Activated CD4-positive, alpha-beta T cell treated with anti-CD3 and anti-CD28 coated beads, Interleukin-2, amount 50 U/mL, for 1 hour (primary cell): ENCODE measurements at regions not wholly inside any gene's neighbourhood (a gene's known extent, or its start where the extent isn't known, plus 50 kb on each side); places are given as distances from the start of the nearest gene placed in this dataset.
A peak's percentile ranks its signal among the peaks of the same experiment; 100 is the strongest.

ENCODE experiments used
- DNase-seq: peaks from one replicate; pipeline ENCODE4 v3.0.0-alpha.2; 2020

- no peak for DNase-seq
Observed at GRCh38 chr2:111705239-111705638, 178.8 kb downstream of the ANAPC1 start.

GRCh38 chr2:111705711-111706336 lies 178.2 kb downstream of the ANAPC1 start:
- DNase-seq, result peak; percentile 8

GRCh38 chr2:111706481-111707001 lies 177.5 kb downstream of the ANAPC1 start:
- DNase-seq, result no peak

GRCh38 chr2:111707700-111708099 lies 176.3 kb downstream of the ANAPC1 start:
- DNase-seq, result no peak

GRCh38 chr2:111708476-111709180 lies 175.4 kb downstream of the ANAPC1 start:
- no peak for DNase-seq

GRCh38 chr2:111709321-111709720 lies 174.7 kb downstream of the ANAPC1 start:
- no peak for DNase-seq

- DNase-seq, result no peak
Observed at GRCh38 chr2:111710085-111710484, 173.9 kb downstream of the ANAPC1 start.

- no peak for DNase-seq
Observed at GRCh38 chr2:111710613-111711012, 173.4 kb downstream of the ANAPC1 start.

GRCh38 chr2:111711270-111711669 lies 172.7 kb downstream of the ANAPC1 start:
- DNase-seq, result no peak

- no peak for DNase-seq
Observed at GRCh38 chr2:111712361-111712760, 171.6 kb downstream of the ANAPC1 start.

GRCh38 chr2:111712940-111713515 lies 171.0 kb downstream of the ANAPC1 start:
- DNase-seq, result no peak

GRCh38 chr2:111715987-111716904 lies 167.7 kb downstream of the ANAPC1 start:
- no peak for DNase-seq

GRCh38 chr2:111716905-111717775 lies 166.9 kb downstream of the ANAPC1 start:
- DNase-seq, result no peak
